Posterior vena cava (tissue), 2 donors: ENCODE measurements at regions not wholly inside any gene's neighbourhood (a gene's known extent, or its start where the extent isn't known, plus 50 kb on each side); places are given as distances from the start of the nearest gene placed in this dataset.

ENCODE experiments used
- DNase-seq: peaks from one replicate; pipeline ENCODE4 v3.0.0-alpha.2; 2020; ENCODE audit warnings: low spot score
- intact Hi-C, 2 donors: fragments of 100-400 bp; cut with DNase I; formaldehyde crosslinking; loops; one replicate each; pipeline versions ENCODE4 v1.14.1 to v1.14.2; 2022 to 2023
- donor health status: DM: yes; HTN: yes; CAD: no.
- donor health status: DM: yes; HTN: yes; CAD: no.

- no peak for DNase-seq
- intact Hi-C loops, result no loop called here
Measured at GRCh38 chr15:47548986-47549385, 168.3 kb upstream of the SEMA6D start.

GRCh38 chr15:47551079-47551478 lies 166.2 kb upstream of the SEMA6D start:
- no peak for DNase-seq
- intact Hi-C loops, result no loop called here

GRCh38 chr15:47551546-47551945 lies 165.8 kb upstream of the SEMA6D start:
- intact Hi-C loops, result no loop called here
- no peak for DNase-seq

- DNase-seq, result no peak
- intact Hi-C loops, result no loop called here
Measured at GRCh38 chr15:47552978-47553608, 164.2 kb upstream of the SEMA6D start.

- no peak for DNase-seq
- intact Hi-C loops, result no loop called here
Measured at GRCh38 chr15:47553947-47554346, 163.4 kb upstream of the SEMA6D start.

- DNase-seq, result no peak
- intact Hi-C loops, result no loop called here
Measured at GRCh38 chr15:47561102-47561501, 156.2 kb upstream of the SEMA6D start.

- intact Hi-C loops, result no loop called here
- no peak for DNase-seq
Measured at GRCh38 chr15:47565949-47566348, 151.4 kb upstream of the SEMA6D start.

- no peak for DNase-seq
- intact Hi-C loops, result no loop called here
Measured at GRCh38 chr15:47566610-47567009, 150.7 kb upstream of the SEMA6D start.

GRCh38 chr15:47568030-47568429 lies 149.3 kb upstream of the SEMA6D start:
- no peak for DNase-seq
- intact Hi-C loops, result no loop called here

- no peak for DNase-seq
- intact Hi-C loops, result no loop called here
Measured at GRCh38 chr15:47570044-47570443, 147.3 kb upstream of the SEMA6D start.

GRCh38 chr15:47570451-47570850 lies 146.9 kb upstream of the SEMA6D start:
- intact Hi-C loops, result no loop called here
- DNase-seq, result no peak

GRCh38 chr15:47570881-47571640 lies 146.2 kb upstream of the SEMA6D start:
- intact Hi-C loops, result no loop called here
- DNase-seq, result no peak

GRCh38 chr15:47573673-47574072 lies 143.6 kb upstream of the SEMA6D start:
- DNase-seq, result no peak
- intact Hi-C loops, result no loop called here

- intact Hi-C loops, result no loop called here
- no peak for DNase-seq
Measured at GRCh38 chr15:47577000-47577399, 140.3 kb upstream of the SEMA6D start.

GRCh38 chr15:47577461-47577860 lies 139.8 kb upstream of the SEMA6D start:
- DNase-seq, result no peak
- intact Hi-C loops, result no loop called here

- DNase-seq, result no peak
- intact Hi-C loops, result no loop called here
Measured at GRCh38 chr15:47582233-47582632, 135.1 kb upstream of the SEMA6D start.

GRCh38 chr15:47584316-47584715 lies 133.0 kb upstream of the SEMA6D start:
- no peak for DNase-seq
- intact Hi-C loops, result no loop called here

- no peak for DNase-seq
- intact Hi-C loops, result no loop called here
Measured at GRCh38 chr15:47586653-47587224, 130.6 kb upstream of the SEMA6D start.

- no peak for DNase-seq
- intact Hi-C loops, result no loop called here
Measured at GRCh38 chr15:47587940-47588802, 129.1 kb upstream of the SEMA6D start.

GRCh38 chr15:47588958-47589357 lies 128.3 kb upstream of the SEMA6D start:
- intact Hi-C loops, result no loop called here
- no peak for DNase-seq
